BE2C (cell line): ENCODE measurements at regions not wholly inside any gene's neighbourhood (a gene's known extent, or its start where the extent isn't known, plus 50 kb on each side); places are given as distances from the start of the nearest gene placed in this dataset.

Experiments
- DNase-seq: peaks from one replicate; pipeline ENCODE4 v3.0.0-alpha.2; 2020
- H3K27me3 ChIP-seq: fragments of 250-450 bp; sonication (Bioruptor Pico); 2 replicates; pipeline ENCODE4 v1.5.1; 2020; ENCODE audit warnings: mild to moderate bottlenecking
- H3K36me3 ChIP-seq: fragments of 250-450 bp; sonication (Bioruptor Pico); 2 replicates; pipeline ENCODE4 v1.5.1; 2020; ENCODE audit warnings: mild to moderate bottlenecking
- H3K4me1 ChIP-seq: fragments of 250-450 bp; sonication (Bioruptor Pico); 2 replicates; pipeline ENCODE4 v1.5.1; 2020
- H3K4me3 ChIP-seq: 2 replicates; pipeline ENCODE4 v1.5.1; 2011; ENCODE audit warnings: low read depth, low read length
- H3K9me3 ChIP-seq: fragments of 250-450 bp; sonication (Bioruptor Pico); 2 replicates; pipeline ENCODE4 v1.5.1; 2020
- TF ChIP-seq, protein P1 (sequence below): IDR thresholded peaks from 2 replicates; pipeline ENCODE4 v1.5.1; 2012; ENCODE audit warnings: mild to moderate bottlenecking, low read depth, low read length

DNA sequence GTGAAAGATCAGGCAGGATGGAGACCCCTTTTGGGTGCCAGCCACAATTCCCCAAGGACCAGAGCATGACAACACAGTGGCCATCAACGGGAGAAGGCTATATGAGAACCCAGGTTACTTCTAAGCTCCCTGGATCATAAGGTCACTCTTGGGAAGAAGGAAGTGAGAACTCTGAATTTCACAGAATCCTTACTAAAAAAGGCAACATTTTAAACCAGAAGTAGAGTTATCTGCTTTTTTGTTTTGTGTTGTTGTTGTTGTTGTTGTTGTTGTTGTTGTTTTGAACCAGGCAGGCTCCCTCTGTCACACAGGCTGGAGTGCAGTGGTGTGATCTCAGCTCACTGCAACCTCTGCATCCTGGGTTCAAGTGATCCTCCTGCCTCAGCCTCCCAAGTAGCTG lies 107.4 kb upstream of the TNFAIP3 start:
- H3K4me3 ChIP-seq = no peak overlapping the region
- no peaks in the 10 kb centered on the region for H3K27me3 ChIP-seq
- TF ChIP-seq, protein P1, sequence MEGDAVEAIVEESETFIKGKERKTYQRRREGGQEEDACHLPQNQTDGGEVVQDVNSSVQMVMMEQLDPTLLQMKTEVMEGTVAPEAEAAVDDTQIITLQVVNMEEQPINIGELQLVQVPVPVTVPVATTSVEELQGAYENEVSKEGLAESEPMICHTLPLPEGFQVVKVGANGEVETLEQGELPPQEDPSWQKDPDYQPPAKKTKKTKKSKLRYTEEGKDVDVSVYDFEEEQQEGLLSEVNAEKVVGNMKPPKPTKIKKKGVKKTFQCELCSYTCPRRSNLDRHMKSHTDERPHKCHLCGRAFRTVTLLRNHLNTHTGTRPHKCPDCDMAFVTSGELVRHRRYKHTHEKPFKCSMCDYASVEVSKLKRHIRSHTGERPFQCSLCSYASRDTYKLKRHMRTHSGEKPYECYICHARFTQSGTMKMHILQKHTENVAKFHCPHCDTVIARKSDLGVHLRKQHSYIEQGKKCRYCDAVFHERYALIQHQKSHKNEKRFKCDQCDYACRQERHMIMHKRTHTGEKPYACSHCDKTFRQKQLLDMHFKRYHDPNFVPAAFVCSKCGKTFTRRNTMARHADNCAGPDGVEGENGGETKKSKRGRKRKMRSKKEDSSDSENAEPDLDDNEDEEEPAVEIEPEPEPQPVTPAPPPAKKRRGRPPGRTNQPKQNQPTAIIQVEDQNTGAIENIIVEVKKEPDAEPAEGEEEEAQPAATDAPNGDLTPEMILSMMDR = no peak
- no peaks in the 10 kb centered on the region for H3K4me1 ChIP-seq
- no peaks in the 10 kb centered on the region for H3K9me3 ChIP-seq
- no peak for DNase-seq
- no peaks in the 10 kb centered on the region for H3K36me3 ChIP-seq

DNA sequence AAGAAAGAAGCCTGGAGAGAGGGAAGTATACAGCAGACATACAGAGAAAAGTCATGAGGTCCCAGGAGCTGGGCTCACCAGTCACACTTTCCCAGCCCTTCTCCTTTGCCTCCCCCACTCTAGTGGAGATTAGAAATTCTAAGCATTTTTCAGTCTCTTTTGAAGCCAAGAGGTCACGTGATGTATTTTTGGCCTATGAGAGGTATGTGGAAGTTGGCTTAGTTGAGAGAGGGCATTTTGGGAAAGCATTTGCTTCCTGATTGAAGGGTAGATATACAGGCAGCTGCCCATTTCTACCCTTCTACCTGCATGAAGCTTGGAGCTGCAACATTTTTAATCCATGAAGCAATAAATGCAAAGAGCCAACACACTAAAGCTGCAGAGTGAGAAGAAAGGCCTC lies 106.0 kb upstream of the TNFAIP3 start:
- Histone ChIP-seq H3K9me3 (no peaks in the 10 kb centered on the region), H3K36me3 (no peaks in the 10 kb centered on the region), H3K4me3 (no peak overlapping the region), H3K27me3 (no peaks in the 10 kb centered on the region), H3K4me1 (no peaks in the 10 kb centered on the region)
- no peak for DNase-seq
- TF ChIP-seq, protein P1 = no peak

DNA sequence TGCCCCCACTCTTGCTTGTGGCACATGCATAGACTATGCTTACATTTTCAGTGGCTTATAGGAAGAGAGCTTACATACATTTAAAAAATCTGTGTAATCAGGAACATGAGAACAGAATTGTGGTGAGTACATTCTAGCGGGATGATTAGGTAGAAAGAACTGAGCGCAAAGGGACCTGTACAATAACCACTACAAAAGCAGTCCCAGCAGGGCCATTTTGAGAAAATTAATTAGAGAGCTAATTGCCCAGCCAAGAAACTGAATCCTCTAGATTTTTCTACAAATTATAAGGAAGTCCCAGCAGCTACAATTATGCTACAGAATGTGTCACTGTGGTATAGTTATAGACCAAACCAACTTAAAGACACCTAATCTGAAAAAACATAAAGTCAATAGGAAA lies 105.6 kb upstream of the TNFAIP3 start:
- Histone ChIP-seq H3K4me3 (no peak overlapping the region), H3K27me3 (no peaks in the 10 kb centered on the region), H3K9me3 (no peaks in the 10 kb centered on the region), H3K36me3 (no peaks in the 10 kb centered on the region), H3K4me1 (no peaks in the 10 kb centered on the region)
- DNase-seq = no peak
- TF ChIP-seq, protein P1 = no peak

DNA sequence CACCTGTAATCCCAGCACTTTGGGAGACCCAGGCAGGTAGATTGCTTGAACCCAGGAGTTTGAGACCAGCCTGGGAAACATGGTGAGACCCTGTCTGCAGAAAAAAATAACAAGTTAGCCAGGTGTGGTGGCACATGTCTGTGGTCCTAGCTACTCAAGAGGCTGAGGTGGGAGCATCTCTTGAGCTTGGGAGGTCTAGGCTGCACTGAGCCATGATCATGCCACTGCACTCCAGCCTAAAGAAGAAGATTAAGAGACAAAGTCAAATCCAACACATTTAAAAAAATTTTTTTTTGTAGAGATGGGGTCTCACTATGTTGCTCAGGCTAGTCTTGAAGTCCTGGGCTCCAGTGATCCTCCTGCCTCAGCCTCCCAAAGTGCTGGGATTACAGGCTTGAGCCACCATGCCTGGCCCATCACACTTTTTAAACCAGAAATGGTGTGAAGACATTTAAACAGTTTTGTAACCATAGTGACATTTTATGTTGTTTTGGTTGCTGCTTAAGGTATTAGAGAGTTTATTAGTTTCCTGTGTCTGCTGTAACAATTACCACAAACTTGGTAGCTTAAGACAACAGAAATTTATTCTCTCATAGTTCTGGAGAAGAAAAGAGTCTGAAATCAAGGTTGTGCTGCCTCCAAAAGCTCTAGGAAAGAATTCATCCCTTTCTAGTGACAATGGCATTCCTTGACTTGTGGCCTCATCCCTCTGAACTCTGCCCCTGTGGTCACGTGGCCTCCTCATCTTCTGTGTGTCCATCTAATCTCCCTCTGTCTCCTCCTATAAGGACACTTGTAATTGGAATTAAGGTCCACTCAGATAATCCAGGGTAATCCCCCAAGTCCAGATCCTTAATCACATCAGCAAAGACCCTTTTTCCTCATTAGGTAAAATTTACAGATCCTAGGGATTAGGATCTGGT lies 104.6 kb upstream of the TNFAIP3 start:
- no peaks in the 10 kb centered on the region for H3K27me3 ChIP-seq
- TF ChIP-seq, protein P1 = no peak
- no peak for DNase-seq
- no peaks in the 10 kb centered on the region for H3K9me3 ChIP-seq
- no peaks in the 10 kb centered on the region for H3K4me1 ChIP-seq
- H3K36me3 ChIP-seq = no peaks in the 10 kb centered on the region
- no peak overlapping the region for H3K4me3 ChIP-seq

DNA sequence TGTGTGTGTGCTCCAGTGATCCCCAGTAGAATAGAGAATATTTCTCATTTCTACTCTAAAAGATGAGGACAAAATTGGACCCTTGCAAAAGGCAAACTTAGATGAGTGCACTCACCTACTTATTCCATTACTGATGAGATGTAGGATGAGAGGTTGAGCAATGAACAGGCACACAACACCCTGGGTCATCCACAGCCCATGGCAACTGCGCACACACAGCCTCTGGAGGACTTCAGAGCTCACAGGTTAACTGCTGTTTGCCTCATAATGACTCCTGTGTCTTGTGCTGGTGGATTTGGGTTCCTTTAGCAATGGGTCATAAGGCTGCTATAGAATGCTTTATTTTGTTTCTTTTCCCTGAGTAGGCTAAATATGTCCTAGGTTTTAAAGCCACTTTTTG lies 103.6 kb upstream of the TNFAIP3 start:
- no peaks in the 10 kb centered on the region for H3K27me3 ChIP-seq
- TF ChIP-seq, protein P1 = no peak

DNA sequence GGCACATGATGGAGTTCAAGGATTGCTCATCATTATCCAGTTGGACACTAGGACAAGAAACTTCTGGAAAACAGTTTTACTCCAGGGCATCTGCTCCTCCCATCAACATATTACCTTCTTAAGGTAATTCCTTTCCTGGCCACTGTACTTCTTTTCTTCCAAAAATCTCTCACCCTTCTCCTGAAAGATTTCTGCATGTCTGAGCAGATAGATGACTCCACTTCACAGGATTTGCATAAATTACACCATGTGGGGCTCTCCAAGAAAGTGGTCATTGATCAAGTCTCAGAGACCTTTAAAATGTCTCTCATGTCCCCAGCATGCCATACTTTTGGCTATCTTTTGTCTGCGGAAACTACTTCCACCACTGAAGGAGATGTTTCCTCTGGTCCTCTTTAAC lies 103.2 kb upstream of the TNFAIP3 start:
- DNase-seq = no peak
- Histone ChIP-seq H3K36me3 (no peaks in the 10 kb centered on the region), H3K4me1 (no peaks in the 10 kb centered on the region), H3K4me3 (no peak overlapping the region), H3K27me3 (no peaks in the 10 kb centered on the region), H3K9me3 (no peaks in the 10 kb centered on the region)
- TF ChIP-seq, protein P1 = no peak

More for the DNA sequence above, 103.6 kb upstream of the TNFAIP3 start:
- H3K4me1 ChIP-seq = no peaks in the 10 kb centered on the region
- no peaks in the 10 kb centered on the region for H3K9me3 ChIP-seq
- H3K36me3 ChIP-seq = no peaks in the 10 kb centered on the region
- no peak for DNase-seq
- H3K4me3 ChIP-seq = no peak overlapping the region
